IMR-90 (cell line): ENCODE measurements at regions not wholly inside any gene's neighbourhood (a gene's known extent, or its start where the extent isn't known, plus 50 kb on each side); places are given as distances from the start of the nearest gene placed in this dataset.

Experiments
- ATAC-seq: fragments of 200-7000 bp; cut with Tn5 transposase; 2 replicates; pipeline ENCODE4 v1.9.1; 2020; ENCODE audit warnings: low read depth, mild to moderate bottlenecking, moderate library complexity
- BruUV-seq: library from RNA; stranded (reverse); fragments of 400-500 nt; replicated peaks from 2 replicates; lab custom pipeline; 2021; lab: Mats Ljungman, UMichigan
- CTCF ChIA-PET: fragments of 300-600 bp; formaldehyde crosslinking; extraction: SDS; loops from one replicate; lab custom pipeline; 2021; ENCODE audit warnings: antibody characterized with exemption; lab: Yijun Ruan, JAX
- POLR2A ChIA-PET: fragments of 300-600 bp; sonication (Branson Sonifier 250); formaldehyde crosslinking; loops from one replicate; lab custom pipeline; 2022; ENCODE audit warnings: antibody characterized with exemption; ENCODE audit not compliant: unreplicated experiment; lab: Charles Lee
- DNase-seq: peaks from one replicate; pipeline ENCODE4 v3.0.0; 2013
- H2AFZ ChIP-seq: replicated peaks from 2 replicates; pipeline ENCODE3; 2013; ENCODE audit warnings: low read length, mild to moderate bottlenecking; ENCODE audit not compliant: poor library complexity
- H2AK5ac ChIP-seq: 2 replicates; pipeline ENCODE4 v1.6.1; 2013; ENCODE audit warnings: low read depth, low read length, inconsistent platforms
- H2AK9ac ChIP-seq: replicated peaks from 2 replicates; pipeline ENCODE3; 2013; ENCODE audit warnings: mild to moderate bottlenecking, low read depth, low read length, moderate library complexity; ENCODE audit not compliant: poor library complexity
- H2BK120ac ChIP-seq: 2 replicates; pipeline ENCODE4 v1.6.1; 2013; ENCODE audit warnings: low read depth, low read length, inconsistent platforms
- H2BK15ac ChIP-seq: 3 replicates; pipeline ENCODE4 v1.6.1; 2013; ENCODE audit warnings: low read depth, low read length, inconsistent platforms
- H2BK20ac ChIP-seq: 2 replicates; pipeline ENCODE4 v1.6.1; 2013; ENCODE audit warnings: low read depth, mild to moderate bottlenecking, inconsistent platforms, low read length, moderate library complexity
- H2BK5ac ChIP-seq: 2 replicates; pipeline ENCODE4 v1.6.1; 2013; ENCODE audit warnings: mild to moderate bottlenecking, low read depth, low read length, inconsistent platforms; ENCODE audit not compliant: poor library complexity, severe bottlenecking
- H3K14ac ChIP-seq: replicated peaks from 2 replicates; pipeline ENCODE4 v1.6.1; 2013; ENCODE audit warnings: low read depth, low read length, inconsistent platforms
- H3K18ac ChIP-seq: 2 replicates; pipeline ENCODE4 v1.6.1; 2013; ENCODE audit warnings: low read depth, low read length, control low read depth
- H3K23ac ChIP-seq: 2 replicates; pipeline ENCODE4 v1.6.1; 2013; ENCODE audit warnings: low read depth, low read length, inconsistent platforms
- H3K27ac ChIP-seq: 2 replicates; pipeline ENCODE4 v1.5.1; 2013; ENCODE audit warnings: mild to moderate bottlenecking, control low read depth, low read length; ENCODE audit not compliant: insufficient read depth
- H3K27me3 ChIP-seq: 2 replicates; pipeline ENCODE4 v1.6.1; 2013; ENCODE audit warnings: low read length; ENCODE audit not compliant: control insufficient read depth, insufficient read depth
- H3K36me3 ChIP-seq: 2 replicates; pipeline ENCODE4 v1.6.1; 2013; ENCODE audit warnings: low read length, mixed read lengths; ENCODE audit not compliant: control insufficient read depth, insufficient read depth
- H3K4ac ChIP-seq: 2 replicates; pipeline ENCODE4 v1.6.1; 2013; ENCODE audit warnings: low read depth, low read length, inconsistent platforms
- H3K4me1 ChIP-seq: 2 replicates; pipeline ENCODE4 v1.6.1; 2013; ENCODE audit warnings: low read length, mixed read lengths; ENCODE audit not compliant: control insufficient read depth, insufficient read depth
- H3K4me2 ChIP-seq: 2 replicates; pipeline ENCODE4 v1.6.1; 2013; ENCODE audit warnings: low read depth, mild to moderate bottlenecking, control low read depth, low read length, moderate library complexity
- H3K4me3 ChIP-seq: 2 replicates; pipeline ENCODE4 v1.5.1; 2013; ENCODE audit warnings: low read depth, mild to moderate bottlenecking, control low read depth, low read length, moderate library complexity; ENCODE audit not compliant: insufficient read depth
- H3K56ac ChIP-seq: 2 replicates; pipeline ENCODE4 v1.6.1; 2013; ENCODE audit warnings: low read length, inconsistent platforms; ENCODE audit not compliant: insufficient read depth; ENCODE audit errors: extremely low read depth
- H3K79me1 ChIP-seq, 2 experiments: 2 replicates each; pipeline ENCODE4 v1.6.1; 2013; ENCODE audit warnings: low read length in 2 of 2, inconsistent platforms in 1 of 2, low read depth in 1 of 2
- H3K9ac ChIP-seq: 2 replicates; pipeline ENCODE4 v1.6.1; 2013; ENCODE audit warnings: low read depth, low read length, control low read depth
- H3K9me1 ChIP-seq: 2 replicates; pipeline ENCODE4 v1.6.1; 2013; ENCODE audit warnings: low read length, inconsistent platforms; ENCODE audit not compliant: insufficient read depth
- H3K9me3 ChIP-seq: 2 replicates; pipeline ENCODE4 v1.6.1; 2013; ENCODE audit warnings: low read length; ENCODE audit not compliant: control insufficient read depth, insufficient read depth
- H4K20me1 ChIP-seq: 2 replicates; pipeline ENCODE4 v1.6.1; 2013; ENCODE audit warnings: low read length, inconsistent platforms; ENCODE audit not compliant: insufficient read depth
- H4K5ac ChIP-seq: 2 replicates; pipeline ENCODE4 v1.6.1; 2013; ENCODE audit warnings: mild to moderate bottlenecking, low read depth, low read length, control low read depth
- H4K8ac ChIP-seq, 2 experiments: 2 replicates each; pipeline ENCODE4 v1.6.1; 2013; ENCODE audit warnings: low read depth in 2 of 2, low read length in 2 of 2, control low read depth in 1 of 2, inconsistent platforms in 1 of 2
- H4K91ac ChIP-seq: 2 replicates; pipeline ENCODE4 v1.6.1; 2013; ENCODE audit warnings: low read depth, low read length, inconsistent platforms; ENCODE audit not compliant: insufficient read depth
- BHLHE40 ChIP-seq: fragments of 150-350 bp; IDR thresholded peaks from 2 replicates; pipeline ENCODE4 v1.6.1; 2016; ENCODE audit warnings: mild to moderate bottlenecking, low read depth, low read length
- CEBPB ChIP-seq: IDR thresholded peaks from 2 replicates; pipeline ENCODE4 v1.6.1; 2012; ENCODE audit warnings: low read depth, low read length, improper control_type of control experiment
- CHD1 ChIP-seq: IDR thresholded peaks from 2 replicates; pipeline ENCODE4 v1.6.1; 2012; ENCODE audit warnings: low read depth, low read length, improper control_type of control experiment
- FOS ChIP-seq: fragments of 150-350 bp; IDR thresholded peaks from 2 replicates; pipeline ENCODE4 v1.6.1; 2016; ENCODE audit warnings: low read depth, low read length
- MAFK ChIP-seq: IDR thresholded peaks from 2 replicates; pipeline ENCODE4 v1.6.1; 2012; ENCODE audit warnings: low read depth, low read length, improper control_type of control experiment
- MAZ ChIP-seq: IDR thresholded peaks from 2 replicates; pipeline ENCODE4 v1.6.1; 2012; ENCODE audit warnings: low read depth, mild to moderate bottlenecking, low read length, improper control_type of control experiment, moderate library complexity, borderline replicate concordance
- MXI1 ChIP-seq: IDR thresholded peaks from 2 replicates; pipeline ENCODE4 v1.6.1; 2012; ENCODE audit warnings: low read depth, mild to moderate bottlenecking, low read length, moderate library complexity, borderline replicate concordance
- NFE2L2 ChIP-seq: fragments of 150-350 bp; IDR thresholded peaks from 2 replicates; pipeline ENCODE4 v1.6.1; 2016; ENCODE audit warnings: low read depth, mild to moderate bottlenecking, low read length
- POLR2A ChIP-seq: IDR thresholded peaks from 2 replicates; pipeline ENCODE4 v1.6.1; 2012; ENCODE audit warnings: mild to moderate bottlenecking, low read depth, low read length
- RAD21 ChIP-seq: IDR thresholded peaks from 2 replicates; pipeline ENCODE4 v1.6.1; 2012; ENCODE audit warnings: low read length, improper control_type of control experiment
- RCOR1 ChIP-seq: IDR thresholded peaks from 2 replicates; pipeline ENCODE4 v1.6.1; 2012; ENCODE audit warnings: mild to moderate bottlenecking, low read length, improper control_type of control experiment; ENCODE audit not compliant: insufficient replicate concordance
- RFX5 ChIP-seq: IDR thresholded peaks from 2 replicates; pipeline ENCODE4 v1.8.0; 2012; ENCODE audit warnings: low read depth, mild to moderate bottlenecking, low read length, moderate library complexity
- SMC3 ChIP-seq: fragments of 150-350 bp; IDR thresholded peaks from 2 replicates; pipeline ENCODE4 v1.6.1; 2016; ENCODE audit warnings: low read depth, mild to moderate bottlenecking, antibody characterized with exemption, low read length, moderate library complexity
- WGBS, 2 experiments: methylation state at CpG; one replicate each; pipeline versions ENCODE4 v1.1.5 to v1.1.7; 2013; ENCODE audit warnings: missing lambda C conversion rate in 2 of 2; ENCODE audit not compliant: insufficient read length in 1 of 2; ENCODE audit errors: extremely low coverage in 2 of 2; 5-methylcytosine and 5-hydroxymethylcytosine counted together
- dilution Hi-C: fragments of 300-500 bp; cut with HindIII; formaldehyde crosslinking; loops from one replicate; pipeline ENCODE4 v1.14.3; 2018; ENCODE audit warnings: low sequenced_read_pairs; ENCODE audit not compliant: unreplicated experiment
- in situ Hi-C: fragments of 300-500 bp; cut with MboI; formaldehyde crosslinking; loops from 3 replicates; pipeline ENCODE4 v1.14.3; 2019; ENCODE audit warnings: low sequenced_read_pairs, inconsistent platforms, mixed read lengths
- intact Hi-C: fragments of 100-400 bp; cut with micrococcal nuclease; formaldehyde crosslinking; loops from 2 replicates; pipeline ENCODE4 v1.10.0; 2022
- TF ChIP-seq, protein P1 (sequence below): fragments of 150-350 bp; IDR thresholded peaks from 2 replicates; pipeline ENCODE4 v1.6.1; 2016; ENCODE audit warnings: low read depth, mild to moderate bottlenecking, low read length, moderate library complexity, borderline replicate concordance
- TF ChIP-seq, protein P2 (sequence below): fragments of 150-350 bp; IDR thresholded peaks from 2 replicates; pipeline ENCODE4 v1.6.1; 2017; ENCODE audit warnings: mild to moderate bottlenecking, antibody characterized with exemption, low read length, low read depth
- TF ChIP-seq, protein P3 (sequence below): conservative IDR thresholded peaks from 2 replicates; pipeline ENCODE4 v1.5.1; 2012; ENCODE audit warnings: mild to moderate bottlenecking, low read depth, low read length, improper control_type of control experiment

DNA sequence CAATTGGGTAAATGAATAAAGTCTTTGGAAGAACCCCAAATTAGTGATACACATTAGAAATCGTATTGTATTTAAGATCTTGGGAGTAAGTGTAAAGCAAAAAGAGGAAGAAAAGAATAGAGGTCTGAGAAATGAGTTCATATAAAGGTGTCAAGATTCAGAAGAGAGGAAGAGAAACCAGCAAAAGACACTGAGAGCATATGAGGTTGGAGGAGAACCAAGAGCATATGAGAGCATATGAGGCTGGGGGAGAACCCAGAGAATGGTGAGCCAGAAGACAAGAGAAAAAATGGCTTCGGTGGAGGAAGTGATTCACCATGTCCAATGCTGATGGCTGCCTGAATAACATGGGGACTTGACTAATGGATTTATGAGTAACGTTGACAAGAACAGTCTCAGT, 620.1 kb upstream of the GCFC2 start:
- Histone ChIP-seq H3K14ac (no peak overlapping the region), H2BK120ac (no peak overlapping the region), H2AK5ac (no peak overlapping the region), H4K20me1 (no peaks in the 10 kb centered on the region), H3K36me3 (no peaks in the 10 kb centered on the region), H3K18ac (no peak overlapping the region), H3K4me3 (no peak overlapping the region), H4K5ac (no peak overlapping the region), H3K27ac (no peak overlapping the region), H2BK20ac (no peak overlapping the region), H3K4me2 (no peak overlapping the region), H4K91ac (no peak overlapping the region), H3K9me1 (no peaks in the 10 kb centered on the region), H3K27me3 (no peaks in the 10 kb centered on the region), H3K23ac (no peak overlapping the region), H2AFZ (no peak overlapping the region), H3K4ac (no peak overlapping the region), H3K79me1 (no peaks in the 10 kb centered on the region), H3K9ac (no peak overlapping the region), H3K4me1 (no peaks in the 10 kb centered on the region), H3K56ac (no peak overlapping the region), H2BK5ac (no peak overlapping the region), H2BK15ac (no peak overlapping the region), H2AK9ac (no peak overlapping the region), H4K8ac (no peak overlapping the region), H3K9me3 (no peaks in the 10 kb centered on the region)
- ChIA-PET POLR2A (no interaction called here), CTCF (no interaction called here)
- no TSS peak for BruUV-seq
- dilution Hi-C loops (no loop called here), in situ Hi-C loops (no loop called here), intact Hi-C loops (no loop called here)
- ATAC-seq (no peak), DNase-seq (no peak)
- 50% methylated on average over 1 of the region's 3 CpGs; no CpG with 5 or more reads in 1 of the 2 experiments for WGBS, 2 experiments
- no peak for TF ChIP-seq FOS
- no peak for TF ChIP-seq MAFK
- TF ChIP-seq BHLHE40: no peak
- no peak for TF ChIP-seq RAD21
- TF ChIP-seq POLR2A: no peak
- no peak for TF ChIP-seq MAZ
- TF ChIP-seq, protein P1, sequence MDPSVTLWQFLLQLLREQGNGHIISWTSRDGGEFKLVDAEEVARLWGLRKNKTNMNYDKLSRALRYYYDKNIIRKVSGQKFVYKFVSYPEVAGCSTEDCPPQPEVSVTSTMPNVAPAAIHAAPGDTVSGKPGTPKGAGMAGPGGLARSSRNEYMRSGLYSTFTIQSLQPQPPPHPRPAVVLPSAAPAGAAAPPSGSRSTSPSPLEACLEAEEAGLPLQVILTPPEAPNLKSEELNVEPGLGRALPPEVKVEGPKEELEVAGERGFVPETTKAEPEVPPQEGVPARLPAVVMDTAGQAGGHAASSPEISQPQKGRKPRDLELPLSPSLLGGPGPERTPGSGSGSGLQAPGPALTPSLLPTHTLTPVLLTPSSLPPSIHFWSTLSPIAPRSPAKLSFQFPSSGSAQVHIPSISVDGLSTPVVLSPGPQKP: no peak
- TF ChIP-seq SMC3: no peak
- TF ChIP-seq, protein P2, sequence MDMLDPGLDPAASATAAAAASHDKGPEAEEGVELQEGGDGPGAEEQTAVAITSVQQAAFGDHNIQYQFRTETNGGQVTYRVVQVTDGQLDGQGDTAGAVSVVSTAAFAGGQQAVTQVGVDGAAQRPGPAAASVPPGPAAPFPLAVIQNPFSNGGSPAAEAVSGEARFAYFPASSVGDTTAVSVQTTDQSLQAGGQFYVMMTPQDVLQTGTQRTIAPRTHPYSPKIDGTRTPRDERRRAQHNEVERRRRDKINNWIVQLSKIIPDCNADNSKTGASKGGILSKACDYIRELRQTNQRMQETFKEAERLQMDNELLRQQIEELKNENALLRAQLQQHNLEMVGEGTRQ: no peak
- no peak for TF ChIP-seq CHD1
- TF ChIP-seq NFE2L2: no peak
- TF ChIP-seq, protein P3, sequence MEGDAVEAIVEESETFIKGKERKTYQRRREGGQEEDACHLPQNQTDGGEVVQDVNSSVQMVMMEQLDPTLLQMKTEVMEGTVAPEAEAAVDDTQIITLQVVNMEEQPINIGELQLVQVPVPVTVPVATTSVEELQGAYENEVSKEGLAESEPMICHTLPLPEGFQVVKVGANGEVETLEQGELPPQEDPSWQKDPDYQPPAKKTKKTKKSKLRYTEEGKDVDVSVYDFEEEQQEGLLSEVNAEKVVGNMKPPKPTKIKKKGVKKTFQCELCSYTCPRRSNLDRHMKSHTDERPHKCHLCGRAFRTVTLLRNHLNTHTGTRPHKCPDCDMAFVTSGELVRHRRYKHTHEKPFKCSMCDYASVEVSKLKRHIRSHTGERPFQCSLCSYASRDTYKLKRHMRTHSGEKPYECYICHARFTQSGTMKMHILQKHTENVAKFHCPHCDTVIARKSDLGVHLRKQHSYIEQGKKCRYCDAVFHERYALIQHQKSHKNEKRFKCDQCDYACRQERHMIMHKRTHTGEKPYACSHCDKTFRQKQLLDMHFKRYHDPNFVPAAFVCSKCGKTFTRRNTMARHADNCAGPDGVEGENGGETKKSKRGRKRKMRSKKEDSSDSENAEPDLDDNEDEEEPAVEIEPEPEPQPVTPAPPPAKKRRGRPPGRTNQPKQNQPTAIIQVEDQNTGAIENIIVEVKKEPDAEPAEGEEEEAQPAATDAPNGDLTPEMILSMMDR: no peak
- no peak for TF ChIP-seq RCOR1
- no peak for TF ChIP-seq RFX5
- TF ChIP-seq CEBPB: no peak
- TF ChIP-seq MXI1: no peak
